ENCODE measurements at regions not wholly inside any gene's neighbourhood (a gene's known extent, or its start where the extent isn't known, plus 50 kb on each side); places are given as distances from the start of the nearest gene placed in this dataset.

DNA sequence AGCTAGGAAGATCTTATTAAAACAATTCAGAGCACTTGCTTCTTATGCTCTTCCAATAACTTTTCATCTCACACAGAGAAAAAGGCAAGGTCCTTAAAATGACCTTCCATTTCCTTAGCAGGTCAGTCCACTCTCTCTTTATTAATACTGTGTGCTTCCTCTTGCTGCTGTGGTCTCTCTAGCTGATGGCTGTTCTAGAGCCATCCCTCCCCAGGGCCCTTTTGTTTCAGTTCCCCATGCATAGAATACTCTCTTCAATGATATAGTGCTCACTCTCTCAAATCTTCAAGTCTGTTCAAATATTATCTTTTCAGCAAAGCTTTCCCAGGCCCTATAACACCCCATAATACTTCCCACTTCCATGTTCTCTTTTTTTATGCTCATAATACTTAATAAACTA lies 469.3 kb downstream of the METTL4 start:
- TF ChIP-seq, protein P1, sequence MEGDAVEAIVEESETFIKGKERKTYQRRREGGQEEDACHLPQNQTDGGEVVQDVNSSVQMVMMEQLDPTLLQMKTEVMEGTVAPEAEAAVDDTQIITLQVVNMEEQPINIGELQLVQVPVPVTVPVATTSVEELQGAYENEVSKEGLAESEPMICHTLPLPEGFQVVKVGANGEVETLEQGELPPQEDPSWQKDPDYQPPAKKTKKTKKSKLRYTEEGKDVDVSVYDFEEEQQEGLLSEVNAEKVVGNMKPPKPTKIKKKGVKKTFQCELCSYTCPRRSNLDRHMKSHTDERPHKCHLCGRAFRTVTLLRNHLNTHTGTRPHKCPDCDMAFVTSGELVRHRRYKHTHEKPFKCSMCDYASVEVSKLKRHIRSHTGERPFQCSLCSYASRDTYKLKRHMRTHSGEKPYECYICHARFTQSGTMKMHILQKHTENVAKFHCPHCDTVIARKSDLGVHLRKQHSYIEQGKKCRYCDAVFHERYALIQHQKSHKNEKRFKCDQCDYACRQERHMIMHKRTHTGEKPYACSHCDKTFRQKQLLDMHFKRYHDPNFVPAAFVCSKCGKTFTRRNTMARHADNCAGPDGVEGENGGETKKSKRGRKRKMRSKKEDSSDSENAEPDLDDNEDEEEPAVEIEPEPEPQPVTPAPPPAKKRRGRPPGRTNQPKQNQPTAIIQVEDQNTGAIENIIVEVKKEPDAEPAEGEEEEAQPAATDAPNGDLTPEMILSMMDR (IDR thresholded peaks at IDR 0.05): no peak
- TF ChIP-seq PBX3 (IDR thresholded peaks at IDR 0.05) (no peak), RCOR1 (IDR thresholded peaks at IDR 0.05; ENCODE audit: low read length) (no peak), JUND (IDR thresholded peaks at IDR 0.05) (no peak), EZH2phosphoT487 (IDR thresholded peaks at IDR 0.05; ENCODE audit: borderline replicate concordance, low read depth) (no peak)
- TF ChIP-seq, protein P2, sequence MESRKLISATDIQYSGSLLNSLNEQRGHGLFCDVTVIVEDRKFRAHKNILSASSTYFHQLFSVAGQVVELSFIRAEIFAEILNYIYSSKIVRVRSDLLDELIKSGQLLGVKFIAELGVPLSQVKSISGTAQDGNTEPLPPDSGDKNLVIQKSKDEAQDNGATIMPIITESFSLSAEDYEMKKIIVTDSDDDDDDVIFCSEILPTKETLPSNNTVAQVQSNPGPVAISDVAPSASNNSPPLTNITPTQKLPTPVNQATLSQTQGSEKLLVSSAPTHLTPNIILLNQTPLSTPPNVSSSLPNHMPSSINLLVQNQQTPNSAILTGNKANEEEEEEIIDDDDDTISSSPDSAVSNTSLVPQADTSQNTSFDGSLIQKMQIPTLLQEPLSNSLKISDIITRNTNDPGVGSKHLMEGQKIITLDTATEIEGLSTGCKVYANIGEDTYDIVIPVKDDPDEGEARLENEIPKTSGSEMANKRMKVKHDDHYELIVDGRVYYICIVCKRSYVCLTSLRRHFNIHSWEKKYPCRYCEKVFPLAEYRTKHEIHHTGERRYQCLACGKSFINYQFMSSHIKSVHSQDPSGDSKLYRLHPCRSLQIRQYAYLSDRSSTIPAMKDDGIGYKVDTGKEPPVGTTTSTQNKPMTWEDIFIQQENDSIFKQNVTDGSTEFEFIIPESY (IDR thresholded peaks at IDR 0.05; ENCODE audit: borderline replicate concordance, low read depth): no peak
- TF ChIP-seq, protein P3, sequence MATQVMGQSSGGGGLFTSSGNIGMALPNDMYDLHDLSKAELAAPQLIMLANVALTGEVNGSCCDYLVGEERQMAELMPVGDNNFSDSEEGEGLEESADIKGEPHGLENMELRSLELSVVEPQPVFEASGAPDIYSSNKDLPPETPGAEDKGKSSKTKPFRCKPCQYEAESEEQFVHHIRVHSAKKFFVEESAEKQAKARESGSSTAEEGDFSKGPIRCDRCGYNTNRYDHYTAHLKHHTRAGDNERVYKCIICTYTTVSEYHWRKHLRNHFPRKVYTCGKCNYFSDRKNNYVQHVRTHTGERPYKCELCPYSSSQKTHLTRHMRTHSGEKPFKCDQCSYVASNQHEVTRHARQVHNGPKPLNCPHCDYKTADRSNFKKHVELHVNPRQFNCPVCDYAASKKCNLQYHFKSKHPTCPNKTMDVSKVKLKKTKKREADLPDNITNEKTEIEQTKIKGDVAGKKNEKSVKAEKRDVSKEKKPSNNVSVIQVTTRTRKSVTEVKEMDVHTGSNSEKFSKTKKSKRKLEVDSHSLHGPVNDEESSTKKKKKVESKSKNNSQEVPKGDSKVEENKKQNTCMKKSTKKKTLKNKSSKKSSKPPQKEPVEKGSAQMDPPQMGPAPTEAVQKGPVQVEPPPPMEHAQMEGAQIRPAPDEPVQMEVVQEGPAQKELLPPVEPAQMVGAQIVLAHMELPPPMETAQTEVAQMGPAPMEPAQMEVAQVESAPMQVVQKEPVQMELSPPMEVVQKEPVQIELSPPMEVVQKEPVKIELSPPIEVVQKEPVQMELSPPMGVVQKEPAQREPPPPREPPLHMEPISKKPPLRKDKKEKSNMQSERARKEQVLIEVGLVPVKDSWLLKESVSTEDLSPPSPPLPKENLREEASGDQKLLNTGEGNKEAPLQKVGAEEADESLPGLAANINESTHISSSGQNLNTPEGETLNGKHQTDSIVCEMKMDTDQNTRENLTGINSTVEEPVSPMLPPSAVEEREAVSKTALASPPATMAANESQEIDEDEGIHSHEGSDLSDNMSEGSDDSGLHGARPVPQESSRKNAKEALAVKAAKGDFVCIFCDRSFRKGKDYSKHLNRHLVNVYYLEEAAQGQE (IDR thresholded peaks at IDR 0.05; ENCODE audit: low read depth, low read length): no peak

All from SK-N-SH (cell line).